Lung (tissue), 11 donors: ENCODE measurements at regions not wholly inside any gene's neighbourhood (a gene's known extent, or its start where the extent isn't known, plus 50 kb on each side); places are given as distances from the start of the nearest gene placed in this dataset.

Source experiments
- ATAC-seq: fragments of 200-7000 bp; cut with Tn5 transposase; one replicate; pipeline ENCODE4 v1.9.1; 2020; ENCODE audit warnings: moderate number of reproducible peaks; ENCODE audit not compliant: insufficient read depth, low FRiP score
- DNase-seq, 3 donors: peaks; one replicate each; pipeline ENCODE4 v3.0.0-alpha.2; 2013 to 2017
- H3K27ac ChIP-seq, 2 donors: one replicate each; pipeline ENCODE4 v1.5.1; 2013; ENCODE audit warnings: mild to moderate bottlenecking in 2 of 2, moderate library complexity in 2 of 2, control low read depth in 1 of 2, inconsistent platforms in 1 of 2, low read depth in 1 of 2, low read length in 1 of 2
- H3K27me3 ChIP-seq, 3 donors: one replicate each; pipeline ENCODE4 v1.5.1; 2013; ENCODE audit warnings: low read length in 2 of 3; ENCODE audit not compliant: control insufficient read depth in 3 of 3, insufficient read depth in 3 of 3
- H3K36me3 ChIP-seq, 4 donors: one replicate each; pipeline ENCODE4 v1.5.1; 2013; ENCODE audit warnings: low read length in 4 of 4, mild to moderate bottlenecking in 1 of 4, moderate library complexity in 1 of 4; ENCODE audit not compliant: control insufficient read depth in 4 of 4, insufficient read depth in 4 of 4
- H3K4me1 ChIP-seq, 5 donors: one replicate each; pipeline ENCODE4 v1.5.1; 2013; ENCODE audit warnings: low read length in 5 of 5, mild to moderate bottlenecking in 2 of 5, moderate library complexity in 1 of 5; ENCODE audit not compliant: control insufficient read depth in 5 of 5, insufficient read depth in 5 of 5
- H3K4me3 ChIP-seq: one replicate; pipeline ENCODE4 v1.5.1; 2013; ENCODE audit warnings: mild to moderate bottlenecking, control low read depth, moderate library complexity
- H3K9ac ChIP-seq, 2 donors: one replicate each; pipeline ENCODE4 v1.5.1; 2013; ENCODE audit warnings: low read length in 2 of 2, control low read depth in 1 of 2; ENCODE audit not compliant: insufficient read depth in 1 of 2
- H3K9me3 ChIP-seq, 4 donors: one replicate each; pipeline ENCODE4 v1.5.1; 2013; ENCODE audit warnings: low read length in 3 of 4, mild to moderate bottlenecking in 1 of 4, moderate library complexity in 1 of 4; ENCODE audit not compliant: control insufficient read depth in 4 of 4, insufficient read depth in 3 of 4
- CTCF ChIP-seq: IDR thresholded peaks from 2 replicates; pipeline ENCODE4 v1.5.1; 2012; ENCODE audit warnings: mild to moderate bottlenecking; ENCODE audit errors: control extremely low read depth, extremely low read depth
- WGBS, 2 donors: extraction: QIAGEN DNeasy Blood & Tissue Kit; methylation state at CpG; one replicate each; pipeline ENCODE4 v1.1.7; 2013; 5-methylcytosine and 5-hydroxymethylcytosine counted together
- donor health status: control.
- donor health status: control.
- donor health status: Bipolar disorder and iron deficiency.
- donor health status: healthy.
- donor health status: DM: yes; HTN: yes; CAD: no.

- WGBS, 2 donors, result 83 to 90% methylated on average over 4 of the region's 4 CpGs
Observed at GRCh38 chrX:1778817-1779216, 164.0 kb downstream of the ASMT start.

GRCh38 chrX:1779626-1780025, 164.8 kb downstream of the ASMT start:
- Histone ChIP-seq H3K4me3 (no peak overlapping the region), H3K9me3 (peaks cover 0 to 3% (median under 1%) of the 10 kb centered on the region in 4 donors), H3K27ac (no peak overlapping the region), H3K9ac (no peak overlapping the region), H3K4me1 (no peaks in the 10 kb centered on the region), H3K36me3 (no peaks in the 10 kb centered on the region), H3K27me3 (no peaks in the 10 kb centered on the region)
- 88 to 93% methylated on average over 6 of the region's 6 CpGs for WGBS, 2 donors
- no peak for TF ChIP-seq CTCF
- DNase-seq (no peak), ATAC-seq (no peak)

More at GRCh38 chrX:1778817-1779216, 164.0 kb downstream of the ASMT start:
- H3K9me3 ChIP-seq, result peaks cover 0 to 7% (median 0%) of the 10 kb centered on the region in 4 donors
- H3K4me1 ChIP-seq, result no peaks in the 10 kb centered on the region
- H3K36me3 ChIP-seq, result no peaks in the 10 kb centered on the region
- no peak for DNase-seq
- H3K27me3 ChIP-seq, result no peaks in the 10 kb centered on the region
- no peak overlapping the region for H3K4me3 ChIP-seq
- no peak overlapping the region for H3K9ac ChIP-seq
- TF ChIP-seq CTCF, result no peak
- H3K27ac ChIP-seq, result no peak overlapping the region
- no peak for ATAC-seq

- Histone ChIP-seq H3K27me3 (no peaks in the 10 kb centered on the region), H3K4me1 (no peaks in the 10 kb centered on the region), H3K9ac (no peak overlapping the region), H3K27ac (no peak overlapping the region), H3K4me3 (no peak overlapping the region), H3K36me3 (no peaks in the 10 kb centered on the region), H3K9me3 (peaks cover 0 to 7% (median 4%) of the 10 kb centered on the region in 4 donors)
- TF ChIP-seq CTCF, result no peak
- ATAC-seq (no peak), DNase-seq (no peak)
- 69 to 70% methylated on average over 11 of the region's 11 CpGs for WGBS, 2 donors
Observed at GRCh38 chrX:1781766-1782165, 166.9 kb downstream of the ASMT start.

- no peaks in the 10 kb centered on the region for H3K4me1 ChIP-seq
- H3K36me3 ChIP-seq, result no peaks in the 10 kb centered on the region
- 94 to 96% methylated on average over 3 of the region's 3 CpGs for WGBS, 2 donors
- DNase-seq, result no peak
- no peak overlapping the region for H3K9ac ChIP-seq
- no peak for ATAC-seq
- H3K9me3 ChIP-seq, result peaks cover 0 to 19% (median 11%) of the 10 kb centered on the region in 4 donors
- H3K4me3 ChIP-seq, result no peak overlapping the region
- H3K27ac ChIP-seq, result no peak overlapping the region
- no peak for TF ChIP-seq CTCF
- H3K27me3 ChIP-seq, result no peaks in the 10 kb centered on the region
Observed at GRCh38 chrX:1784773-1785172, 169.9 kb downstream of the ASMT start.
